A673 (cell line): ENCODE measurements at regions not wholly inside any gene's neighbourhood (a gene's known extent, or its start where the extent isn't known, plus 50 kb on each side); places are given as distances from the start of the nearest gene placed in this dataset.

ENCODE experiments used
- BruUV-seq: library from RNA; stranded (reverse); fragments of 400-500 nt; replicated peaks from 2 replicates; lab custom pipeline; 2021; lab: Mats Ljungman, UMichigan
- CTCF ChIA-PET: fragments of 300-600 bp; sonication (Branson Sonifier 250); formaldehyde crosslinking; loops from one replicate; lab custom pipeline; 2022; ENCODE audit warnings: antibody characterized with exemption; lab: Charles Lee
- POLR2A ChIA-PET: fragments of 300-600 bp; sonication (Branson Sonifier 250); formaldehyde crosslinking; loops from one replicate; lab custom pipeline; 2022; ENCODE audit warnings: antibody characterized with exemption; ENCODE audit not compliant: low non-redundant PET; lab: Charles Lee
- DNase-seq: peaks from one replicate; pipeline ENCODE4 v3.0.0-alpha.2; 2015; ENCODE audit warnings: low spot score
- H3K27ac ChIP-seq: fragments of 200-600 bp; sonication (generic); 2 replicates; pipeline ENCODE4 v1.5.1; 2016; ENCODE audit warnings: mixed run types, low read depth, mild to moderate bottlenecking, mixed read lengths, antibody characterized with exemption, low read length; ENCODE audit not compliant: poor library complexity, severe bottlenecking
- H3K27me3 ChIP-seq: fragments of 200-600 bp; sonication (generic); replicated peaks from 2 replicates; pipeline ENCODE4 v1.6.1; 2017; ENCODE audit warnings: mixed run types, low read depth, mild to moderate bottlenecking, mixed read lengths, antibody characterized with exemption, low read length; ENCODE audit not compliant: insufficient read depth, poor library complexity
- H3K36me3 ChIP-seq: fragments of 200-600 bp; sonication (generic); 2 replicates; pipeline ENCODE4 v1.6.1; 2016; ENCODE audit warnings: mixed run types, mild to moderate bottlenecking, mixed read lengths, antibody characterized with exemption, low read length; ENCODE audit not compliant: insufficient read depth, poor library complexity, severe bottlenecking
- H3K4me1 ChIP-seq: fragments of 200-600 bp; sonication (generic); 2 replicates; pipeline ENCODE4 v1.6.1; 2017; ENCODE audit warnings: mixed run types, mild to moderate bottlenecking, mixed read lengths, antibody characterized with exemption, low read length; ENCODE audit not compliant: insufficient read depth, poor library complexity, severe bottlenecking
- H3K4me3 ChIP-seq: fragments of 200-600 bp; sonication (generic); 2 replicates; pipeline ENCODE4 v1.5.1; 2016; ENCODE audit warnings: low read depth, mixed run types, mild to moderate bottlenecking, mixed read lengths, low read length; ENCODE audit not compliant: poor library complexity, severe bottlenecking
- H3K9me3 ChIP-seq: fragments of 200-600 bp; sonication (generic); 2 replicates; pipeline ENCODE4 v1.6.1; 2016; ENCODE audit warnings: mixed run types, low read depth, mild to moderate bottlenecking, mixed read lengths, antibody characterized with exemption, low read length; ENCODE audit not compliant: poor library complexity, severe bottlenecking
- EZH2 ChIP-seq: fragments of 200-600 bp; sonication (generic); IDR thresholded peaks from 2 replicates; pipeline ENCODE4 v1.6.1; 2017; ENCODE audit warnings: borderline replicate concordance, low read depth, mild to moderate bottlenecking, mixed read lengths, antibody characterized with exemption, low read length; ENCODE audit not compliant: poor library complexity, severe bottlenecking
- intact Hi-C: fragments of 100-400 bp; cut with micrococcal nuclease; formaldehyde crosslinking; loops from one replicate; pipeline ENCODE4 v1.10.0; 2022; ENCODE audit not compliant: unreplicated experiment
- TF ChIP-seq, protein P1 (sequence below): fragments of 300-800, 200-600 bp; sonication (generic); conservative IDR thresholded peaks from 2 replicates; pipeline ENCODE4 v1.5.1; 2017; ENCODE audit warnings: low read depth, mild to moderate bottlenecking, antibody characterized with exemption, low read length, moderate library complexity, mixed read lengths

DNA sequence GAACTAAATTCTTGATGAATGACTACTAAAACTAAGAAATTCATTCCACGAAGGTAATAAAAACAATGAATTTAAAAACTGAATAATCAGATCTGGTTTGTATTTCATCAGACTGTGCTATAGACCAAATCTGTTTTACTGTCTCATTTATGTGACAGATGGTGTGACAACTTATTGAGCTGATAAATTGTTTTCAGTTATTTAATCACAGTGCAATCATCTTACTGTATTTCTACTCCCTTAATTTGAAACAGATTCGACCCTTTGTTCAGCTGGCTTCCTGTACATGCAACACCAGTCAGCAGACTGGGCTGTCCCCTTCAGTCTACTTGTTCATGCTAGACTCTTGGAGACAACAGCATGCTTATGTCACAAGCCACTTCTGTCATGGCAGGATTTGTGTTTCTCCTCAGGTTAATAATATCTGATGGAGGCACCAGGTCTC, 150.9 kb downstream of the MBL2 start:
- Histone ChIP-seq H3K36me3 (no peaks in the 10 kb centered on the region), H3K27ac (peak overlapping the region; percentile 26), H3K9me3 (no peaks in the 10 kb centered on the region), H3K4me1 (peaks cover 13% of the 10 kb centered on the region), H3K27me3 (no peaks in the 10 kb centered on the region), H3K4me3 (no peak overlapping the region)
- intact Hi-C loops: no loop called here
- CTCF ChIA-PET: no interaction called here
- POLR2A ChIA-PET: no interaction called here
- TF ChIP-seq, protein P1, sequence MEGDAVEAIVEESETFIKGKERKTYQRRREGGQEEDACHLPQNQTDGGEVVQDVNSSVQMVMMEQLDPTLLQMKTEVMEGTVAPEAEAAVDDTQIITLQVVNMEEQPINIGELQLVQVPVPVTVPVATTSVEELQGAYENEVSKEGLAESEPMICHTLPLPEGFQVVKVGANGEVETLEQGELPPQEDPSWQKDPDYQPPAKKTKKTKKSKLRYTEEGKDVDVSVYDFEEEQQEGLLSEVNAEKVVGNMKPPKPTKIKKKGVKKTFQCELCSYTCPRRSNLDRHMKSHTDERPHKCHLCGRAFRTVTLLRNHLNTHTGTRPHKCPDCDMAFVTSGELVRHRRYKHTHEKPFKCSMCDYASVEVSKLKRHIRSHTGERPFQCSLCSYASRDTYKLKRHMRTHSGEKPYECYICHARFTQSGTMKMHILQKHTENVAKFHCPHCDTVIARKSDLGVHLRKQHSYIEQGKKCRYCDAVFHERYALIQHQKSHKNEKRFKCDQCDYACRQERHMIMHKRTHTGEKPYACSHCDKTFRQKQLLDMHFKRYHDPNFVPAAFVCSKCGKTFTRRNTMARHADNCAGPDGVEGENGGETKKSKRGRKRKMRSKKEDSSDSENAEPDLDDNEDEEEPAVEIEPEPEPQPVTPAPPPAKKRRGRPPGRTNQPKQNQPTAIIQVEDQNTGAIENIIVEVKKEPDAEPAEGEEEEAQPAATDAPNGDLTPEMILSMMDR: no peak
- no peak for TF ChIP-seq EZH2
- peak; percentile 65 for DNase-seq
- BruUV-seq: no TSS peak

- ChIA-PET POLR2A (no interaction called here), CTCF (no interaction called here)
- Histone ChIP-seq H3K36me3 (no peaks in the 10 kb centered on the region), H3K4me3 (no peak overlapping the region), H3K4me1 (peaks cover 13% of the 10 kb centered on the region), H3K9me3 (no peaks in the 10 kb centered on the region), H3K27me3 (no peaks in the 10 kb centered on the region), H3K27ac (no peak overlapping the region)
- no TSS peak for BruUV-seq
- TF ChIP-seq, protein P1: no peak
- no peak for TF ChIP-seq EZH2
- intact Hi-C loops: no loop called here
- no peak for DNase-seq
Observed at GRCh38 chr10:52623761-52624160, 148.8 kb downstream of the MBL2 start.

DNA sequence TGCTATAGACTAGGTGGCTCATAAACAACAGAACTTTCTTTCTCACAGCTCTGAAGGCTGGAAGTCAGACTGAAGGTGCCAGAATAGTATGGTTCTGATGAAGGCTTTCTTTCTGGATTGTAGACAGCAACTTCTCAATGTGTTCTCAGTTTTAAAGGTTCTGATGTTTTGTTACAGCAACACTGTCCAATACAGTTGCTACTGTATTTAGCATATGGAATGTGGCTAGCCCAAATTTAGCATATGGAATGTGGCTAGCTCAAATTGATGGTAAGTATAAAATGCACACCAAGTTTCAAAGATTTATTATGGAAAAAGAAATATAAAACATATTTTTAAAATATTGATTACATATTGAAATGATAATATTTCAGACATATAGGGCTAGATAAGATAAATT, 145.3 kb downstream of the MBL2 start:
- DNase-seq: no peak
- Histone ChIP-seq H3K36me3 (no peaks in the 10 kb centered on the region), H3K27ac (no peak overlapping the region), H3K4me3 (no peak overlapping the region), H3K9me3 (no peaks in the 10 kb centered on the region), H3K4me1 (peaks cover 7% of the 10 kb centered on the region), H3K27me3 (no peaks in the 10 kb centered on the region)
- BruUV-seq: no TSS peak
- ChIA-PET CTCF (no interaction called here), POLR2A (no interaction called here)
- intact Hi-C loops: no loop called here
- no peak for TF ChIP-seq EZH2
- TF ChIP-seq, protein P1: no peak
